Upper lobe of left lung (tissue), 4 donors: ENCODE measurements at regions not wholly inside any gene's neighbourhood (a gene's known extent, or its start where the extent isn't known, plus 50 kb on each side); places are given as distances from the start of the nearest gene placed in this dataset.

ENCODE experiments used
- CTCF ChIP-seq, 6 experiments: fragments of 450-650 bp in 4 of 6; fragments of 200-600 bp in 2 of 6; sonication (generic) in 2 of 6; IDR thresholded peaks; one replicate each; pipeline ENCODE4 v1.5.1; 2016 to 2019; ENCODE audit warnings: antibody characterized with exemption in 6 of 6
- EP300 ChIP-seq, 4 donors: sonication (generic); formaldehyde crosslinking; IDR thresholded peaks; one replicate each; pipeline ENCODE4 v1.5.1; 2017; ENCODE audit warnings: antibody characterized with exemption in 4 of 4, control low read depth in 2 of 4
- POLR2A ChIP-seq, 4 donors: fragments of 450-650 bp; IDR thresholded peaks; one replicate each; pipeline ENCODE4 v1.5.1; 2016 to 2017; ENCODE audit warnings: antibody characterized with exemption in 4 of 4, mild to moderate bottlenecking in 2 of 4

- no peak for TF ChIP-seq EP300 (IDR thresholded peaks at IDR 0.05)
- TF ChIP-seq CTCF (IDR thresholded peaks at IDR 0.05): no peak
- no peak for TF ChIP-seq POLR2A (IDR thresholded peaks at IDR 0.05)
Observed at GRCh38 chr4:129323658-129324057, 227.7 kb downstream of the C4orf33 start.
